GM21360 (cell line): ENCODE measurements at regions not wholly inside any gene's neighbourhood (a gene's known extent, or its start where the extent isn't known, plus 50 kb on each side); places are given as distances from the start of the nearest gene placed in this dataset.
A peak's percentile ranks its signal among the peaks of the same experiment; 100 is the strongest.
"Not testable (repeated sequence)": the region's sequence is repeated elsewhere in the genome, so short reads cannot be mapped to it uniquely, and the experiment has no call there.

ENCODE experiments used
- ATAC-seq: cut with Tn5 transposase; IDR thresholded peaks from one replicate; pipeline ENCODE4 v1.9.1; 2021; ENCODE audit warnings: mild to moderate bottlenecking, moderate library complexity; ENCODE audit not compliant: unreplicated experiment

DNA sequence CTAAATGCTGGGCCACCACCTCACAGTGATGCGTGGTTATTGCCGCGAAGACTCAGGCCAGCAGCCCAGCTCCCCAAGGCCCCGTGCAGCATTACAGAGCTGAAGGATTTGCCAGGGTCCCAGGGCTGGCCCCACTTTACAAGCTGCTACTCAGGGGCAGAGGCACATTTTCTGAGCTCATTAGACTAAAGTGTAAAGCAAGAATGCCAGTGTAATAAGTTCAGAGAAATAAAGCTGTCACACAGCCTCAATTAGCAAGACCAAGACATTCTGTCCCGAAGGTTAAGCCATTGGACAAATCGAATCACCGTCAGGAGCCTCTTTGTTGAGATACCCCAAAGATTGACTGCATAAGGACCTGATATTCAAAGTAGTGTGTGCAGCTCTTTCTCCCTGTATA lies 428.4 kb downstream of the EFNB2 start:
- no peak for ATAC-seq

- ATAC-seq = no peak
These were observed 430.3 kb downstream of the EFNB2 start for GRCh38 chr13:106105153-106105552.

GRCh38 chr13:106104281-106104901 lies 431.1 kb downstream of the EFNB2 start:
- no peak for ATAC-seq

- ATAC-seq = no peak
These were observed 431.7 kb downstream of the EFNB2 start for GRCh38 chr13:106103779-106104178.

DNA sequence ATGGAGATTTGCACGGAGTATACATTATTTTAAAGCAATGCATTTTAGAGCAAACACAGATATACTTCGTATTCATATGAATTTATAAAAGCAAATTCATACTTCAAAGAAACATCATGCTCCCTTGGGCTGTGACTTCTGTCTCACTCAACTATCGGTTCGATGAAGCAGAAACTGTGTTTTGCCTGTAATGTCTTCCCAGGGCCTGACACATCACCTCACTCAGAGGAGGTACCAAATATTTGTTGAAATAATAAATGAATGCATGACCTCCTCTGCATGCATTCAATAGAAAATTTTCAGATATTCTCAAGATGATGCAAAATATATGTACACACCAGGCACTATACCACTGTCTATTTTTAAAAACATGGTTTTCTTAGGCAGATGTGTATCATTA lies 432.7 kb downstream of the EFNB2 start:
- ATAC-seq = no peak

DNA sequence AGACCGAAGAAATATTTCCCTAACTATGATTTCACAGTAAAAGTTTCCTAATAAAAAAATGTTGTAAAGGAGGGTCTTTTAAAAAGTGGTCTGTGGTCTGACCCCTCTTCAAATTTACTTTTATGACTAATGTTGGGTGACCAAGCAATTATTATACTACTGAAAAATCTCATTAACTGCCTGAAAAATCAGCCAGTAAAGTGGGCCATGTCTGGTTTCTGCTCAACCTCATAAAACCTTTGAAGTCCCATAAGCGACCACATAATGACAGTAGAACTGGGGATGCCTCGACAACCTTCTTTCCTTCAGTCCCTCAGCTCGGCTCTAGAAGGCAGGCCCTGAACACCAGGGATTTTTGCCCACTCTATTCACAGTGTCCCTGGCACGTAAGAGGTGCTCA lies 434.3 kb downstream of the EFNB2 start:
- no peak for ATAC-seq

DNA sequence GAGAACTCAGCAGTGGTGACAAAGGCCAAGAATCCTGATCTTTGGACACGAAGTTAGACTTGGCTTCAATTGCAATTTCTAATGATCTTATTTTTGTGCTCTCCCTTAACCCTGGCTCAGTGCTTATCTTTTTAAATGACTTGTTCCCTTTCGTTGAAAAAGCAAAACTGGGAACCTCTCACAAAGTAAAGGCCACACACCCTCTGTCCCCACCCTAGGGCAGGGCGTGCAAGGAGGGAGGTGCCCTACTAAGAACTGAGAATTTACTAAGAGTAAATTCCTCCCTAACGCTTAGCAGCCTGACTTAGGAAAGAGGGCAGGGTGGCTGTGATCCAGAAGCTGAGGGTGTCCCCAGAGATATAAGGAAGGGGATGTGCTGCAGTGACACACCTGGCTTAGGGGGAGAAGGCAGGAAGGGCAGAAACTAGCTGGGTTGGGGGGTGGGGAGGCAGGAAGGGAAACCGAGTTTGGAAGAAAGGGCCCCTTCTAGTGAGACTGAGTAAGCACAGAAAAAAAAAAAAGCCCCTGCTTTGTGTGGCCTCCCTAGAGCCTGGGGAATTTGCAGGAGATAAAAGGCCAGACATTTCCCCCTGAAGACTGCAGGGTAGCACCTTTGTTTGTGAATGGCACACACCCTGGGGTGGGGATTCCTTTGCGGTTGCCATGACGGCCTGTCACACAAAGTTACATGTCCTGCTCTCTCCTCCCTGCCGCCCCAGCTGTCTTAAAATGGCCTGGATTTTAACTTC lies 435.1 kb downstream of the EFNB2 start:
- ATAC-seq = peak; percentile 70

DNA sequence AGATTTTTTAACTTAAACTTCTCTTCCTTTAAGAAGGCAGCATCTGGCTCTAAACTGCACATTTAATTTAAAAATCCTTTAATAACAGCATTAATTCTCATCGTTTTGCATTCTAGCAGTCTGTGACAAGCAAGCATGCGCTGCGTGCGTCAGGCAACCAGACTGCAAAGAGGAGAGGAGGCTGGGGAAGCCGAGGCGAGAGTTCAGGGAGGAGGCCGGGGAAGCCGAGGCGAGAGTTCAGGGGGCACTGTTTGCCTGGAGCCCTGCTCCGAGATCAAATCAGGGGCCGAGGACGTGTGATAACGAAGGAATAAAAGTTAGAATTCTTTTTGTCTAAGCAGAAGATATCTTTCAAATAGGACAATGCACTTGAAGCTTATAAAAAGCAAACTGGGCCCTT lies 435.7 kb downstream of the EFNB2 start:
- ATAC-seq = no peak

GRCh38 chr13:106098778-106099177 lies 436.7 kb downstream of the EFNB2 start:
- ATAC-seq = no peak

GRCh38 chr13:106096661-106097092 lies 438.8 kb downstream of the EFNB2 start:
- no peak for ATAC-seq

DNA sequence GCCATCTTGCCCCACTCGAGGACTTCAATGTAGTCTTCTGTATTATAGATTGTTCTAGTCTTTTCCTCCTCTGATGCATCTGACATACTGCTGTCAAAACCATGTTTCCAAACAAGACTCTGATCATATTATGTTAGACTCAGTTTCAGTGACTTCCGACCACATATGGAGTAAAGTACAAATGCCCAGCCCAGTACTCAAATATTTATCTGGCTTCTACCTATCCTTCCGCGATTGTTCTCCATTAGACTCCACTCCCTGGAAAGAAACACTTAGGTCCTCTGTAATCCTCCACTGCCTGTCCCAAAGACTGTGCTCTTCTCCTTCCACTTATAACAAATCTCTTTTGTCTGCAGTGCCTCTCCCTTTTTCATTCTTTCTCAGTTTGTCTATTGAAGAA lies 439.5 kb downstream of the EFNB2 start:
- no peak for ATAC-seq

DNA sequence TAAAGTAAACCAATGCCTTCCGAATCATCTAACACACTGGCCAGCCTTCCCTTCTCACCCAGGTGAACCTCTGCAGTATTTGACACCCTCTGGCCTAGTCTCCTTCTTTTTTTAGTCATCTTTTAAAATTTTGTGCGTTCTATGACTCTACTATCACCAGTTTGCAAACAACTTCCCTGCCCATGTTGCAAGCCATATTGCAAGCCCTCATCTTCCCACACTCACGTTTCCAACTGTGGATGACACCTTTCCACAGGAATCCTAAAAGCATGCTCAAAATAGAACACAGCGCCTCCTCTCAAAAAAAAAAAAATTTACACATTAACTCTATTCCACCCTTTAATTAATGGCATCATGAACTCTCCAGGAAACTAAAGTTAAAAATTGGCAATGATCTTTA lies 440.1 kb downstream of the EFNB2 start:
- no peak for ATAC-seq

- ATAC-seq = no peak
These were observed 445.5 kb downstream of the EFNB2 start for GRCh38 chr13:106090001-106090400.

DNA sequence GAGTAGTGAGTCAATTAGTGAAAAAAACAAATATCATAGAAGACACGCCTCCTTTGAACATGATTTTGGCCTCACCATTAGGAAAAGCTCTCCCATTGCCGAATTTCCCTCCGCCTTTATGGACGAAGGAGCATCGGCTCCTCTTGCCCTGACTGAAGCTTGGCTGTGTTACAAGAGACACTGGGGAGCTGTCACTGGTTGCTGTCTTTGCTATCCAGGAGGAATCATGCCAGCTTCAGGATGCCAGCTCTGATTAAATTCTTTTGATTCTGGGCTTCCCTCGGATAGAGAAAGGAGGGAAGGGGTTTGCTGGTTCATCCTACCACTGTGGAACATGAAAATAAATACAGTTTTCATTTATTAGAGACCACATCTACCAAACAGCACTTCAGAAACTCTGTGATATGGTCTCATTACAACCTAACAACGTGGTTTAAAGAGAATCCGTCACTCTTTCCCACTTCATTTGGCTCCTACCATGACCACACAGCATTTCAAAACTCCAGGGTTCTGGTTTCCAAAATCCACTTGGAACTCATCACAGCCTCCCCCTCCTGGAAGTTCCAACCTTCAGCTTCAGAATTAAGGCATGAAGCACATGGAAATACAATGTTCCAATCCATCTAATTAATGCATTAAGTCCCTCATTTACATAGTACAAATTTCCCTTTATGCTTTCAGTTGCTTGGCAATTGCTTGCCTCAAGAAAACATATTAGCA lies 446.0 kb downstream of the EFNB2 start:
- ATAC-seq = no peak

DNA sequence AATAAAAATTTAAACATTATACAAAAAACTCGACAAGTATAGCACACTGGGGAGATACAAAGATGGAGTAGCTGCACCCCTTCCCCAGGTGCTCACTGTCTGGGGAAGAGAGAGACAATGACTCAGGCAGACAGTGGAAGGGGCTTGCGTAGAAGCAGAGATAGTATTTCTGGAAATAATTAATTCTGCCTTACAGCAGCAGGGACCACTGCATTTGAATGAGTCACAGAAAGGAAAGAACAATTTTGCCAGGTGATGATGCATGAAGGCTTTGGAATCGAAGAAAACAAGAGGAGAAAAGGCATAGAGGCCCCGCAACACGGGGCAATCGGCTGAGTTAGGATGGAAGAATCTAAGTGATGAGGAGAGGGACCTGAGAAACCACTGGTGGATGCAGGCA lies 447.4 kb downstream of the EFNB2 start:
- no peak for ATAC-seq

DNA sequence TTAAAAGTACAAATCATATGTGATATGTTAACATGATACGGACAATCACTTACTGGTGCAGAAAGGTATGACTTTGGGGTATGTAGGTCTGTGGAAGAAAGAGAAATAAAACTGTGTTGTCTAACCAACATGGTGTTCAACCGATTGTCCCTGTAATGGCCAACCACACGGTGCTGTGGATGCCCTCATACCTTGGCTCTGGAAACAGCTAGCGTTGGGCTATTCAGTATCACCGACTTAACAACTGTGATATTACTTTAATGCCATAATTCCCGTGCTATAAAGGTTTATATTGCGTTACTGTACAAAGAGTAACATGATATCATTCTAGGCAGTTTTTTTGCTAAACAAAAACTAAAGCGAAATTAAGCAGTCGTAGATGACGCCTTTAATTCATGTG lies 448.3 kb downstream of the EFNB2 start:
- no peak for ATAC-seq

DNA sequence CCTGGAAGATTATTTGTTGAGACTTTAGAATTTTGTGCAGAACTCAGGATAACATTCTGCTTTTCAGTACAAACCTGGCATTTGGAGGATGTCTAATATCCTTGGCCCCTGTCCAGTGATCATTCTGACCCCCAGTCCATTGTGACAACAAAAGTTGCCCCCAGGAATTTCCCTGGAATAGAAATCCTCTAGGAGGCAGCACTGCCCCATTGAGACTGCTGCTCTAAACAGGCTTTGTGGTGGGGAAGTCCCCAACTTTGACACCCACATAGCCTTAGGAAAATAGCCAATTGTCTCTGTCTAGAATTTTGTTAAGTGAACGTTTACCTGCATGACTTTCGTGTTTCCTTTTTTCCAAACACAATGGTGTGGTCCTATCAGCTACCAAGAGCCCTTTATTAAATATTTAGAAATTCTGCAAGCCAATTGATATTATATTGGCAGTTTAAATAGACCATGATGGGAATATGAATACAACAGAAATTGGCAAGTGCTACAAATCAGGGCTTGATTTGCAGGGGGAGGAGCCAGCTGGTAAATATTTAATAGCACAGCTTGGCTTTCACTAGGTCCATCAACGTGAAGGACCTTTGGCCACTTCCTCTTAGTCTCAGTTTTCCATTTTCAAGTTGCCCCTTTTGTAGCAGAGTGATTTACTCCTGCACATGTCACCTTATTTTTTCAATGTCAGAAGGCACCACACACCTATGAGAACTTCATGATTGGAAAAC lies 451.7 kb downstream of the EFNB2 start:
- ATAC-seq = peak; percentile 90

DNA sequence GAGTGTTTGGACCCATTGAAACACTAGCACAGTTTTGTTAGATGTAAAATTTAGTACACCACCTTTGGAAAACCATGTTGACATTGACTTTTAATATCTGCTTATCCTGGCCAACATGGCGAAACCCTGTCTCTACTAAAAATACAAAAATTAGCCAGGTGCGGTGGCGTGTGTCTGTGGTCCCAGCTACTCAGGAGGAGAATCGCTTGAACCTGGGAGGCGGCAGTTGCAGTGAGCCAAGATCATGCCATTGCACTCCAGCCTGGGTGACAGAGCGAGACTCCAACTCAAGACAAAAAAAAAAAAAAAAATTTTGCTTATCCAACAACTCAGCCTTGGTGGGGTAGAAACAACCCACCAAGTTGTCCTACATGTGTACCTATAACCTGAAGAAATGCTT lies 454.2 kb downstream of the EFNB2 start:
- ATAC-seq = not testable (repeated sequence)

- no peak for ATAC-seq
These were observed 457.3 kb downstream of the EFNB2 start for GRCh38 chr13:106078191-106078590.

- ATAC-seq = no peak
These were observed 458.4 kb downstream of the EFNB2 start for GRCh38 chr13:106077017-106077416.

DNA sequence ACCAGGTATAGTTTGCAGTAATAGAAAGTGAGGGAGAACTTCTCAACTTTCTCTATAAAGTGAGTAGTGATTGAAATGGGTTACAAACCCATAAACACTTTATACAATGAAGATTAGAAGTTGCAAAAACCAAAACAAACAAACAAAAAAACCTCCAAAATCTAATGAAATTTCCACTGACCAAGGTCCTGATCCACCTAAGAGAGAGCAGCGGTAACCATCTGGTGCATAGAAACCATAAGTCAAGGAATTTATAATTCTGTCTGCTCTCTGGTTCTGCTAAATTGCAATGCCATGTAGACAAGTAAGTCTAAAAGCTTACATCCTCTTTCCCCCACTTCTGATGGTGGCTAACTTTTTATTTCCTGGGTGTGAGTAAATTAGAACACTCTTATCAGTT lies 463.4 kb downstream of the EFNB2 start:
- ATAC-seq = no peak
